DOHH2 (cell line): ENCODE measurements at regions not wholly inside any gene's neighbourhood (a gene's known extent, or its start where the extent isn't known, plus 50 kb on each side); places are given as distances from the start of the nearest gene placed in this dataset.

Source experiments
- CTCF ChIP-seq: fragments of 200-600 bp; sonication (generic); IDR thresholded peaks from one replicate; pipeline ENCODE4 v1.5.1; 2014; ENCODE audit warnings: antibody characterized with exemption, mild to moderate bottlenecking, low read depth, low read length; ENCODE audit not compliant: poor library complexity, severe bottlenecking
- EZH2phosphoT487 ChIP-seq: fragments of 200-600 bp; sonication (generic); IDR thresholded peaks from 2 replicates; pipeline ENCODE4 v1.6.1; 2017; ENCODE audit warnings: borderline replicate concordance, mild to moderate bottlenecking, antibody characterized with exemption, low read length, moderate library complexity, mixed read lengths

- TF ChIP-seq CTCF: no peak
- TF ChIP-seq EZH2phosphoT487: no peak
Measured at GRCh38 chr9:20224756-20225155, 397.5 kb downstream of the MLLT3 start.
